ENCODE measurements at regions not wholly inside any gene's neighbourhood (a gene's known extent, or its start where the extent isn't known, plus 50 kb on each side); places are given as distances from the start of the nearest gene placed in this dataset.

DNA sequence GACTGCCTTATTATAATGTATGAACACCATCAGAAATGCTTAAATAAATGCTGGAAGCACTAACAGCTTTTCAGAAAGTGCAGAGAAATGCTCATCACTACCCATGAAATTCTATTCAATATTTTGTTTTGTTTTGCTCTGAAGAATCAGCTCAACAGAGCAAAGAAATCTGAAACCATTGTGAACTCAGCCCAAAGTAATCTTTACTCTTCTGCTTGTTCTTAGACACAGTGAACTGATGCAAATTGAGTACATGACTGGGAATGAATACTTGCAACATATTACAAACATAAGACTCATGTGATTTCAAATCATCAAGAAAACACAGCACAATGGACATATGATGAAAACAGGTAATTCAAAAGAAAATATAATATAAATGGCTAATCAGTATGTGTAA is 404.6 kb upstream of the OPRM1 start:
- CTCF ChIA-PET = no interaction called here
- TF ChIP-seq, protein P1, sequence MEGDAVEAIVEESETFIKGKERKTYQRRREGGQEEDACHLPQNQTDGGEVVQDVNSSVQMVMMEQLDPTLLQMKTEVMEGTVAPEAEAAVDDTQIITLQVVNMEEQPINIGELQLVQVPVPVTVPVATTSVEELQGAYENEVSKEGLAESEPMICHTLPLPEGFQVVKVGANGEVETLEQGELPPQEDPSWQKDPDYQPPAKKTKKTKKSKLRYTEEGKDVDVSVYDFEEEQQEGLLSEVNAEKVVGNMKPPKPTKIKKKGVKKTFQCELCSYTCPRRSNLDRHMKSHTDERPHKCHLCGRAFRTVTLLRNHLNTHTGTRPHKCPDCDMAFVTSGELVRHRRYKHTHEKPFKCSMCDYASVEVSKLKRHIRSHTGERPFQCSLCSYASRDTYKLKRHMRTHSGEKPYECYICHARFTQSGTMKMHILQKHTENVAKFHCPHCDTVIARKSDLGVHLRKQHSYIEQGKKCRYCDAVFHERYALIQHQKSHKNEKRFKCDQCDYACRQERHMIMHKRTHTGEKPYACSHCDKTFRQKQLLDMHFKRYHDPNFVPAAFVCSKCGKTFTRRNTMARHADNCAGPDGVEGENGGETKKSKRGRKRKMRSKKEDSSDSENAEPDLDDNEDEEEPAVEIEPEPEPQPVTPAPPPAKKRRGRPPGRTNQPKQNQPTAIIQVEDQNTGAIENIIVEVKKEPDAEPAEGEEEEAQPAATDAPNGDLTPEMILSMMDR (IDR thresholded peaks at IDR 0.05) = no peak
- no peak for TF ChIP-seq EZH2 (IDR thresholded peaks at IDR 0.05; ENCODE audit: borderline replicate concordance, insufficient read depth, low read depth, low read length, poor library complexity, severe bottlenecking)
- intact Hi-C loops (cut with micrococcal nuclease) = no loop called here

DNA sequence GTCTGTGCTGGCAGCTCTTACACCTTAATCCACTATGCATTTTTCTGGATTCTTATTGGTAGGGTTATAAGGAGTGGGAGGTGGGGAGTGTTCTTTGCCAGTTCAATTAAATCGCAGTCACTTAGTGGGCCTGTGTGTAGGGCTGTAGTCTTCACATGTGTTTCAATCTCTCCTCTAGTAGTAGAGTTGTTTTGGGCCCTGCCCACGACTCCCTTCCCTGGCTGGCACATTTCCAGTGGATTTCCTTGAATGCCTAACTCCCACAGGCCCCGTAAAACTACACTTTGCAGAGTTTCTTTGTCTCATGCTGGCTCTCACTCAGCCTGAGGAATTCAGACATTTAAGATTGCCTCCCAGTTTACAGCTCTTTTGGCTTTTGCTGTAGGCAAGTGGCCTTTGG is 414.0 kb upstream of the OPRM1 start:
- Histone ChIP-seq H2AFZ (ENCODE audit: insufficient read depth, low read depth, low read length, poor library complexity, severe bottlenecking) (no peak overlapping the region), H3K27me3 (replicated peaks in 1 of 4; ENCODE audit: control extremely low read depth in 1 of 4, control insufficient read depth in 3 of 4, insufficient read depth in 4 of 4, low read length in 3 of 4) (no peaks in the 10 kb centered on the region), H3K4me1 (ENCODE audit: control insufficient read depth in 2 of 2, insufficient read depth in 2 of 2, low read length in 2 of 2) (no peaks in the 10 kb centered on the region), H3K36me3 (replicated peaks in 1 of 2; ENCODE audit: control extremely low read depth in 1 of 2, control insufficient read depth in 1 of 2, extremely low read depth in 1 of 2, insufficient read depth in 2 of 2, low read length in 1 of 2) (no peaks in the 10 kb centered on the region), H3K27ac (ENCODE audit: low read length in 2 of 2) (no peak overlapping the region), H3K4me2 (replicated peaks; ENCODE audit: low read depth, low read length, poor library complexity, severe bottlenecking) (no peak overlapping the region), H3K79me2 (ENCODE audit: control insufficient read depth, insufficient read depth, low read length) (no peaks in the 10 kb centered on the region), H3K4me3 (ENCODE audit: control extremely low read depth in 1 of 5, extremely low read depth in 1 of 5, insufficient read depth in 1 of 5, low read depth in 2 of 5, low read length in 4 of 5) (no peak overlapping the region), H3K9ac (ENCODE audit: low read length) (no peak overlapping the region), H3K9me3 (ENCODE audit: control extremely low read depth in 1 of 3, control insufficient read depth in 2 of 3, insufficient read depth in 1 of 3, low read length in 2 of 3) (no peaks in the 10 kb centered on the region), H4K20me1 (ENCODE audit: control insufficient read depth, insufficient read depth, low read length, poor library complexity, severe bottlenecking) (no peaks in the 10 kb centered on the region)
- Mint-ChIP-seq H3K27ac (no peak overlapping the region), H3K27me3 (no peaks in the 10 kb centered on the region), H3K4me1 (no peaks in the 10 kb centered on the region), H3K4me3 (no peak overlapping the region), H3K9me3 (ENCODE audit: insufficient read depth) (no peaks in the 10 kb centered on the region)
- TF ChIP-seq, protein P1 (IDR thresholded peaks at IDR 0.05) = no peak
- TF ChIP-seq EZH2 (IDR thresholded peaks at IDR 0.05; ENCODE audit: borderline replicate concordance, insufficient read depth, low read depth, low read length, poor library complexity, severe bottlenecking) = no peak
- 28% methylated on average over 2 of the region's 3 CpGs for WGBS (ENCODE audit: insufficient coverage)
- POLR2A ChIA-PET = no interaction called here
- no peak for ATAC-seq (ENCODE audit: low read depth)
- CTCF ChIA-PET = no interaction called here
- intact Hi-C loops (cut with micrococcal nuclease) = no loop called here
- DNase-seq = no peak

More for the DNA sequence above, 404.6 kb upstream of the OPRM1 start:
- Histone ChIP-seq H3K4me3 (ENCODE audit: control extremely low read depth in 1 of 5, extremely low read depth in 1 of 5, insufficient read depth in 1 of 5, low read depth in 2 of 5, low read length in 4 of 5) (no peak overlapping the region), H3K27ac (ENCODE audit: low read length in 2 of 2) (no peak overlapping the region), H3K4me1 (ENCODE audit: control insufficient read depth in 2 of 2, insufficient read depth in 2 of 2, low read length in 2 of 2) (no peaks in the 10 kb centered on the region), H3K27me3 (replicated peaks in 1 of 4; ENCODE audit: control extremely low read depth in 1 of 4, control insufficient read depth in 3 of 4, insufficient read depth in 4 of 4, low read length in 3 of 4) (no peaks in the 10 kb centered on the region), H2AFZ (ENCODE audit: insufficient read depth, low read depth, low read length, poor library complexity, severe bottlenecking) (no peak overlapping the region), H4K20me1 (ENCODE audit: control insufficient read depth, insufficient read depth, low read length, poor library complexity, severe bottlenecking) (no peaks in the 10 kb centered on the region), H3K4me2 (replicated peaks; ENCODE audit: low read depth, low read length, poor library complexity, severe bottlenecking) (no peak overlapping the region), H3K9me3 (ENCODE audit: control extremely low read depth in 1 of 3, control insufficient read depth in 2 of 3, insufficient read depth in 1 of 3, low read length in 2 of 3) (peaks cover 0 to 3% (median 0%) of the 10 kb centered on the region in 3 donors), H3K36me3 (replicated peaks in 1 of 2; ENCODE audit: control extremely low read depth in 1 of 2, control insufficient read depth in 1 of 2, extremely low read depth in 1 of 2, insufficient read depth in 2 of 2, low read length in 1 of 2) (no peaks in the 10 kb centered on the region), H3K9ac (ENCODE audit: low read length) (no peak overlapping the region), H3K79me2 (ENCODE audit: control insufficient read depth, insufficient read depth, low read length) (no peaks in the 10 kb centered on the region)
- Mint-ChIP-seq H3K4me1 (no peaks in the 10 kb centered on the region), H3K9me3 (ENCODE audit: insufficient read depth) (peaks cover 7% of the 10 kb centered on the region), H3K27ac (no peak overlapping the region), H3K4me3 (no peak overlapping the region), H3K27me3 (no peaks in the 10 kb centered on the region)
- POLR2A ChIA-PET = no interaction called here
- ATAC-seq (ENCODE audit: low read depth) = no peak
- DNase-seq = no peak
